Neural progenitor cell (in vitro differentiated cells): ENCODE measurements at regions not wholly inside any gene's neighbourhood (a gene's known extent, or its start where the extent isn't known, plus 50 kb on each side); places are given as distances from the start of the nearest gene placed in this dataset.
"Not testable (repeated sequence)": the region's sequence is repeated elsewhere in the genome, so short reads cannot be mapped to it uniquely, and the experiment has no call there.

ENCODE experiments used
- CTCF ChIP-seq: fragments of 200-600 bp; sonication (generic); IDR thresholded peaks from 2 replicates; pipeline ENCODE4 v1.5.1; 2017; ENCODE audit warnings: antibody characterized with exemption, mild to moderate bottlenecking
- EZH2phosphoT487 ChIP-seq: fragments of 200-600 bp; sonication (generic); IDR thresholded peaks from 2 replicates; pipeline ENCODE4 v1.6.1; 2017; ENCODE audit warnings: antibody characterized with exemption

DNA sequence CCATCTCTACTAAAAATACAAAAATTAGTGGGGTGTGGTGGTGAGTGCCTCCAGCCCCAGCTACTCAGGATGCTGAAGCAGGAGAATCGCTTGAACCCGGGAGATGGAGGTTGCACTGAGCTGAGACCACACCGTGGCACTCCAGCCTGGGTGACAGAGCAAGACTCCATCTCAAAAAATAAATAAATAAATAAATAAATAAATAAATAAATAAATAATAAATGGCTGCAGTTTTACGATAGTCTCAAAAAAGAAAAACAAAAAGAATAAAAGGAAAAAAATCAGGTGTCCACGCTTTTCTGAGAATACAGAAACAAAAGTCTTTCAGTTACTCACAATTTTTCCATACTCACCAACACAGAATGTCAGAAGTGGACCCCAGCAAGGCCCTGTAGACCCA is 138.4 kb downstream of the ATL2 start:
- TF ChIP-seq CTCF, EZH2phosphoT487: not testable (repeated sequence)
